Stimulated activated CD8-positive, alpha-beta memory T cell treated with anti-CD3 and anti-CD28 coated beads, Interleukin-4, amount 100 ng/mL, for 4 hours (primary cell): ENCODE measurements at regions not wholly inside any gene's neighbourhood (a gene's known extent, or its start where the extent isn't known, plus 50 kb on each side); places are given as distances from the start of the nearest gene placed in this dataset.
"Not testable (repeated sequence)": the region's sequence is repeated elsewhere in the genome, so short reads cannot be mapped to it uniquely, and the experiment has no call there.

Experiments used
- DNase-seq, 2 donors: peaks; one replicate each; pipeline ENCODE4 v3.0.0-alpha.2; 2020; ENCODE audit warnings: low read depth in 2 of 2, low spot score in 1 of 2

- DNase-seq: no peak
Observed at GRCh38 chr9:135376511-135377265, 102.9 kb upstream of the PPP1R26 start.

- DNase-seq: no peak
Observed at GRCh38 chr9:135377431-135377830, 102.2 kb upstream of the PPP1R26 start.

GRCh38 chr9:135378751-135379150, 100.8 kb upstream of the PPP1R26 start:
- no peak for DNase-seq

- DNase-seq: no peak
Observed at GRCh38 chr9:135379540-135380267, 99.9 kb upstream of the PPP1R26 start.

- DNase-seq: no peak
Observed at GRCh38 chr9:135380311-135380960, 99.1 kb upstream of the PPP1R26 start.

GRCh38 chr9:135381762-135382310, 97.7 kb upstream of the PPP1R26 start:
- DNase-seq: no peak

- no peak for DNase-seq
Observed at GRCh38 chr9:135384226-135384625, 95.4 kb upstream of the PPP1R26 start.

- DNase-seq: not testable (repeated sequence)
Observed at GRCh38 chr9:135384815-135385405, 94.7 kb upstream of the PPP1R26 start.

GRCh38 chr9:135385793-135386192, 93.8 kb upstream of the PPP1R26 start:
- DNase-seq: no peak

GRCh38 chr9:135387976-135388375, 91.6 kb upstream of the PPP1R26 start:
- DNase-seq: no peak

GRCh38 chr9:135388530-135388929, 91.1 kb upstream of the PPP1R26 start:
- no peak for DNase-seq

GRCh38 chr9:135391759-135392158, 87.8 kb upstream of the PPP1R26 start:
- DNase-seq: no peak

- DNase-seq: no peak
Observed at GRCh38 chr9:135392511-135392910, 87.1 kb upstream of the PPP1R26 start.

- DNase-seq: no peak
Observed at GRCh38 chr9:135394131-135394530, 85.5 kb upstream of the PPP1R26 start.

- no peak for DNase-seq
Observed at GRCh38 chr9:135394699-135395645, 84.6 kb upstream of the PPP1R26 start.

GRCh38 chr9:135397142-135397541, 82.4 kb upstream of the PPP1R26 start:
- DNase-seq: no peak

GRCh38 chr9:135399000-135399649, 80.5 kb upstream of the PPP1R26 start:
- no peak for DNase-seq

- DNase-seq: no peak
Observed at GRCh38 chr9:135400496-135400895, 79.1 kb upstream of the PPP1R26 start.

- DNase-seq: no peak
Observed at GRCh38 chr9:135401218-135401617, 78.4 kb upstream of the PPP1R26 start.
